ENCODE measurements at regions not wholly inside any gene's neighbourhood (a gene's known extent, or its start where the extent isn't known, plus 50 kb on each side); places are given as distances from the start of the nearest gene placed in this dataset.

GRCh38 chr18:56283316-56283715 is 355.1 kb downstream of the TXNL1 start:
- no peak for TF ChIP-seq CTCF (IDR thresholded peaks at IDR 0.05)

- no peak for TF ChIP-seq CTCF (IDR thresholded peaks at IDR 0.05)
Measured at GRCh38 chr18:56282234-56283104, 355.9 kb downstream of the TXNL1 start.

- no peak for TF ChIP-seq CTCF (IDR thresholded peaks at IDR 0.05)
Measured at GRCh38 chr18:56278421-56279003, 359.9 kb downstream of the TXNL1 start.

GRCh38 chr18:56276466-56276865 is 361.9 kb downstream of the TXNL1 start:
- no peak for TF ChIP-seq CTCF (IDR thresholded peaks at IDR 0.05)

- TF ChIP-seq CTCF (IDR thresholded peaks at IDR 0.05), result no peak
Measured at GRCh38 chr18:56273541-56274219, 364.7 kb downstream of the TXNL1 start.

GRCh38 chr18:56270671-56271250 is 367.6 kb downstream of the TXNL1 start:
- TF ChIP-seq CTCF (IDR thresholded peaks at IDR 0.05), result no peak

- TF ChIP-seq CTCF (IDR thresholded peaks at IDR 0.05), result no peak
Measured at GRCh38 chr18:56269958-56270357, 368.4 kb downstream of the TXNL1 start.
